Inflammatory macrophage treated with lipopolysaccharide for 4 hours (primary cell): ENCODE measurements at regions not wholly inside any gene's neighbourhood (a gene's known extent, or its start where the extent isn't known, plus 50 kb on each side); places are given as distances from the start of the nearest gene placed in this dataset.

ENCODE experiments used
- DNase-seq: peaks from one replicate; pipeline ENCODE4 v3.0.0-alpha.2; 2020

GRCh38 chr1:218643281-218643680 is 298.1 kb downstream of the TGFB2 start:
- no peak for DNase-seq

GRCh38 chr1:218643926-218644325 is 298.8 kb downstream of the TGFB2 start:
- no peak for DNase-seq

- no peak for DNase-seq
Measured at GRCh38 chr1:218646288-218646687, 301.2 kb downstream of the TGFB2 start.

GRCh38 chr1:218656301-218657037 is 311.3 kb downstream of the TGFB2 start:
- no peak for DNase-seq

GRCh38 chr1:218658269-218658668 is 313.1 kb downstream of the TGFB2 start:
- DNase-seq: no peak

GRCh38 chr1:218658899-218659298 is 313.8 kb downstream of the TGFB2 start:
- DNase-seq: no peak

- no peak for DNase-seq
Measured at GRCh38 chr1:218659911-218660677, 315.0 kb downstream of the TGFB2 start.

- DNase-seq: no peak
Measured at GRCh38 chr1:218660678-218661053, 315.5 kb downstream of the TGFB2 start.

GRCh38 chr1:218661411-218661810 is 316.3 kb downstream of the TGFB2 start:
- DNase-seq: no peak

GRCh38 chr1:218664385-218665170 is 319.4 kb downstream of the TGFB2 start:
- no peak for DNase-seq

- DNase-seq: no peak
Measured at GRCh38 chr1:218665221-218665620, 320.1 kb downstream of the TGFB2 start.

GRCh38 chr1:218666263-218666662 is 321.1 kb downstream of the TGFB2 start:
- no peak for DNase-seq

- no peak for DNase-seq
Measured at GRCh38 chr1:218667781-218668516, 322.8 kb downstream of the TGFB2 start.

GRCh38 chr1:218669431-218669830 is 324.3 kb downstream of the TGFB2 start:
- no peak for DNase-seq

GRCh38 chr1:218670875-218671274 is 325.7 kb downstream of the TGFB2 start:
- DNase-seq: no peak

GRCh38 chr1:218671573-218671972 is 326.4 kb downstream of the TGFB2 start:
- DNase-seq: no peak

GRCh38 chr1:218673170-218673569 is 328.0 kb downstream of the TGFB2 start:
- no peak for DNase-seq

- DNase-seq: peak; percentile 36
Measured at GRCh38 chr1:218674280-218674773, 329.2 kb downstream of the TGFB2 start.

- DNase-seq: no peak
Measured at GRCh38 chr1:218677026-218677425, 331.9 kb downstream of the TGFB2 start.

- DNase-seq: no peak
Measured at GRCh38 chr1:218679391-218679790, 334.3 kb downstream of the TGFB2 start.

GRCh38 chr1:218679988-218680748 is 335.0 kb downstream of the TGFB2 start:
- no peak for DNase-seq

- no peak for DNase-seq
Measured at GRCh38 chr1:218683242-218683641, 338.1 kb downstream of the TGFB2 start.
